GM12864 (cell line): ENCODE measurements at regions not wholly inside any gene's neighbourhood (a gene's known extent, or its start where the extent isn't known, plus 50 kb on each side); places are given as distances from the start of the nearest gene placed in this dataset.
"Not testable (repeated sequence)": the region's sequence is repeated elsewhere in the genome, so short reads cannot be mapped to it uniquely, and the experiment has no call there.

Experiments used
- DNase-seq: peaks from one replicate; pipeline ENCODE4 v3.0.0-alpha.2; 2011; ENCODE audit warnings: low read depth
- H3K4me3 ChIP-seq: 2 replicates; pipeline ENCODE4 v1.5.1; 2011; ENCODE audit warnings: mild to moderate bottlenecking, low read depth, low read length, control low read depth
- CTCF ChIP-seq: IDR thresholded peaks from 2 replicates; pipeline ENCODE4 v1.5.1; 2011; ENCODE audit warnings: low read depth, mild to moderate bottlenecking, moderate library complexity, low read length, control low read depth, inconsistent platforms; ENCODE audit errors: missing control alignments

- no peak for DNase-seq
- TF ChIP-seq CTCF: no peak
- no peak overlapping the region for H3K4me3 ChIP-seq
Observed at GRCh38 chr3:88742674-88743507, 364.5 kb upstream of the EPHA3 start.

DNA sequence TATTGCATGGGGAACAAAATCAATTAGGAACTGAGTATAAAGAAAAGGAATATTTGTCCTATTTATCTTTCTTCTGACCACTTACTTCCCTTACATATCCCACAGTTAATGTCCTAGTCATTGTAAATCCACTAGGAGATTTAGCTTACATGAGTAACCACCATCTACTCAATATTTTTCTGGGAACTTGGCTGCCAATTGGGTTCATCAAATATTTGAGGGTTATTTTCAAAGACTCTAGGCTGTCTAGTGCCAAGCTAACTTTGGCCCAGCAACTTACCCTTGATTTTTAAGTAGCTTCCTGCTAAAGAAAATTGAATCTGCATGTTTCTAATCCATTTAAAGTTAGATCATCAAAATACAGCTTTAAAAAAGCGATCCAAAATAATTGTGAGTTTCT is 362.5 kb upstream of the EPHA3 start:
- no peak overlapping the region for H3K4me3 ChIP-seq
- DNase-seq: no peak
- TF ChIP-seq CTCF: no peak

DNA sequence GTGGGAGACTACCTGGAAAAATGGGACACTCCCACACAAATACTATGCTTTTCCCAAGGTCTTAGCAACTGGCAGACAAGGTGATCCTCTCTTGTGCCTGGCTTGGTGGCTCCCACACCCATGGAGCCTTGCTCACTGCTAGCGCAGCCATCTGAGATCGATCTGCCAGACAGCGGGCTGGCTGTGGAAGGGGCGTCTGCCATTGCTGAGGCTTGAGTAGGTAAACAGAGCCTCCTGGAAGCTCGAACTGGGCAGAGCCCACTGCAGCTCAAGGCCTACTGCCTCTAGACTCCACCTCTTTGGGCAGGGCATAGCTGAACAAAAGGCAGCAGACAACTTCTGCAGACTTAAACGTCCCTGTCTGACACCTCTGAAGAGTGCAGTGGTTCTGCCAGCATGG is 360.3 kb upstream of the EPHA3 start:
- not testable (repeated sequence) for H3K4me3 ChIP-seq, DNase-seq

- H3K4me3 ChIP-seq: no peak overlapping the region
- TF ChIP-seq CTCF: no peak
- DNase-seq: no peak
Observed at GRCh38 chr3:88758676-88759075, 348.7 kb upstream of the EPHA3 start.

- no peak overlapping the region for H3K4me3 ChIP-seq
- DNase-seq: no peak
- no peak for TF ChIP-seq CTCF
Observed at GRCh38 chr3:88767746-88768145, 339.7 kb upstream of the EPHA3 start.

DNA sequence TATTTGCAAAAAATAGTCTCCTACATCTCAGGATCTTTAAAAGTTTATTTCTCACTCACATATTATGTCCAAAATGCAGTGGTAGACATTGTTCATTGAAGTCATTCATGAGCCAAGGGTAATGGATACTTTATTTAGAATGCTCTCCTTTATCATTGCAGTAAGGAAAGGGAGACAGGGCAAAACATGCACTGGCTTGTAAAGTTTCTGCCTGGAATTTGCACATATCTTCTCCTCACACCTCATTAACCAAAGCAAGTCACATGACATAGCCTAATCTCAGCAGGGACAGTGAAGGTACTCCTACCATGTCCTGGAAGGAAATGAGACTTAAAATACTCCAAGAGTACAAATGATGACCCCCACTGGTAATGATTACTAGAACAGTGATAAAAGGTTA is 333.7 kb upstream of the EPHA3 start:
- TF ChIP-seq CTCF: no peak
- DNase-seq: no peak
- no peak overlapping the region for H3K4me3 ChIP-seq

GRCh38 chr3:88775026-88775690 is 332.3 kb upstream of the EPHA3 start:
- no peak overlapping the region for H3K4me3 ChIP-seq
- TF ChIP-seq CTCF: no peak
- no peak for DNase-seq
